GM18858 (cell line): ENCODE measurements at regions not wholly inside any gene's neighbourhood (a gene's known extent, or its start where the extent isn't known, plus 50 kb on each side); places are given as distances from the start of the nearest gene placed in this dataset.
"Not testable (repeated sequence)": the region's sequence is repeated elsewhere in the genome, so short reads cannot be mapped to it uniquely, and the experiment has no call there.

Source experiments
- ATAC-seq: cut with Tn5 transposase; IDR thresholded peaks from one replicate; pipeline ENCODE4 v1.9.1; 2021; ENCODE audit not compliant: unreplicated experiment

DNA sequence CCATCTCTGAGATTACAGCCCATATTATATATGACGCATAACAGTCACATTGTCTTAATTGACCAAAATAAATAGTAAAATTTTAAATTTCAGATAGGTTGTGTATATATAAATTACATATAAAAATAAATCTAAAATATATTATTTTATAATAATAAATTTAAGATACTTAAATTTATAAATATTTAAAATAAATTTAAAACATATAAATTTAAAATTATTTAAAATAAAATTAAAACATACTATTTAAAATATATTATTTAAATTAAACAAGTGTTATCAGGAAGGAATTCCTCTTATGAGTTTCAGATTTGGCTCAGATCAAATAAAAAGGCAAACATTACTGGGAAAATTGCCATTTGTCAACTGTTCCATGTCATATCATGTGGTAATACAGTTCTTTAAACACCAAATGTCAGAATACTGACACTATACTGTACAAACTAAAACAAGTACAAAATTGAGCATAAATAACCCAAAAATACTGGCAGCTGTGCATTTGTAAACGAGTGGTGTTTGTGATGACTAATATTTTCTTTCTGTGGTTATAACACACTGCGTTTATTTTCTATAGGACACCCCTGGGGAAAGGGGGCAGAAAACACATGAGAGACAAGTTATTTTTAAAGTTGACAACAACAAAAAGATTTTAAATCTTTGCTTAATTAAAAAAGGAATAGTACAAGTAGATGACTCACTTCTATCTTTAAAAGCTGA, 71.3 kb upstream of the DGKB start:
- peak; percentile 73 for ATAC-seq

DNA sequence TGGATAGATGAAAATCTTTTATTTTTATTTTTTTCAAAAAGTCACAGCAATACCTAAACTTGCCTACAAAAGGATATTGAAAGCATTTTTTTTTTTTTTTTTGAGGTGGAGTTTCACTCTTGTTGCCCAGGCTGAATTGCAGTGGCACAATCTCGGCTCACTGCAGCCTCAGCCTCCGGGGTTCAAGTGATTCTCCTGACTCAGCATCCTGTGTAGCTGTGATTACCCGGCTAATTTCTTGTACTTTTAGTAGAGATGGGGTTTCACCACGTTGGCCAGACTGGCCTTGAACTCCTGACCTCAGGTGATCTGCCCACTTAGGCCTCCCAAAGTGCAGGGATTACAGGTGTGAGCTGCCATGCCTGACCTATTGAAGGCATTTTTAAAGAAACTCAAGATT, 69.1 kb upstream of the DGKB start:
- ATAC-seq = not testable (repeated sequence)

DNA sequence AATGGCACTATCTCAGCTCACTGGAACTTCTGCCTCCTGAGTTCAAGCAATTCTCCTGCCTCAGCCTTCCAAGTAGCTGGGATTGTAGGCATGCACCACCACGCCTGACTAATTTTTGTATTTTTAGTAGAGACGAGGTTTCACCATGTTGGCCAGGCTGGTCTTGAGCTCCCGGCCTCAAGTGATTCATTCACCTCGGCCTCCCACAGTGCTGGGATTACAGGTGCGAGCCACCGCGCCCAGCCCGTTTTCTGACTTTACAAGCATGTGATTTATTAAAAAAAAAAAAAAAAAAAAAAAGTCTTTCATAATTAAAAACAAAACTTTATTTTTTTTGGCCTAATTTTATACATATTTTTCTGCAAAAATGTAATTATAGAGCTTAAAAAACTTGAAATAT, 64.8 kb upstream of the DGKB start:
- ATAC-seq = not testable (repeated sequence)

DNA sequence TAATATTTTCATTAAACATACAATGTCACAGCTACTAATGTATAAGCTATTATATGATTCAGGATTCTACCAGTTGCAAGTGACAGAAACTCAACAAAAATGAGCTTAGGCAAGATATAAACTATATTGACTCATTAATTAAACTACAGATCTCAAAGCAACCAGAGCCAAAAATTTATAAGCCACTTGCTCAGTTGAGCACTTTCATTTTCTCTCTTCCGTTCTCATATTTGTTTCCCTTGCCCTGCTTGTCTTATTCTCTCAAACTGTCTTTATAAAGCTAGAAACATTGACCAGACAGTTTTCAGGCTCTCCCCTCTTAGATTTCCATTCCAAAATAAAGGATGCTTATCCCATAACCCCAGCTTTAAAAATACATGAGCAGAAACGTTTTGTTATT, 60.2 kb upstream of the DGKB start:
- no peak for ATAC-seq

DNA sequence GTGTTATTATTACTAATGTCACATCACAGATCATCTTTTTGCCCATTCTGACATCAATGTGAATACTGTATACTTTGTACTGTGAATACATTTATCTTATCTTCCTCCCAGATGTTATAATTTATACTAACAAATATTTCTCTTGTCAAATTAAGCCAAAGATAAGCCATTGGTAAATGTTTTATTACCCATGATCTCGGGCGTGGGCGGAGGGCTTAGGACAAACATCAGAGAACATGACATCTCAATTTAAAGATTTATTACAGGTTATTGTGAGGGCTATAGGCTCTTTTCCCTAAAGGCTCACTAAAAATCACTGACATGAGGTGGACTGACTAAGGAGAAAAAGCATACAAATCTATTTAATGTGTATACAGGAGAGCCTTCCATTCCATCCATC, 58.2 kb upstream of the DGKB start:
- ATAC-seq = no peak

DNA sequence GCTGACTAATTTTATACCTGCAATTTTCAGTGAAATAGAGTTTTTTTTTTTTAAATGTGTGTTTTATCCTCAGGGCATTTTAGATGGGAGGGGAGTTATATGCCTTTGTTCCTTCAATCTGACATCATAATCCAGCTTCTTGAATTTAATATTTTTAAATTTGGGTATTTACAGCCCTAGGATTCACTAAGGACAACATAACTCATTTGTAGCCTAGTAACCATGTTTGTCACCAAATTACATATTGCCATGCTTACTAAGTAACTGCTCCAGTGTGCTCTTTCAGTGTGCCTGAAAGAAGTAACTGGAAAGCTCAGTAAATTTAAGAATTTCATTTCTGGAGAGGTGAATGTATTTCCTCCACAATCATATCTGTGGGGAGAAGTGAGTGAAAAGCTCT, 56.8 kb upstream of the DGKB start:
- ATAC-seq = no peak

DNA sequence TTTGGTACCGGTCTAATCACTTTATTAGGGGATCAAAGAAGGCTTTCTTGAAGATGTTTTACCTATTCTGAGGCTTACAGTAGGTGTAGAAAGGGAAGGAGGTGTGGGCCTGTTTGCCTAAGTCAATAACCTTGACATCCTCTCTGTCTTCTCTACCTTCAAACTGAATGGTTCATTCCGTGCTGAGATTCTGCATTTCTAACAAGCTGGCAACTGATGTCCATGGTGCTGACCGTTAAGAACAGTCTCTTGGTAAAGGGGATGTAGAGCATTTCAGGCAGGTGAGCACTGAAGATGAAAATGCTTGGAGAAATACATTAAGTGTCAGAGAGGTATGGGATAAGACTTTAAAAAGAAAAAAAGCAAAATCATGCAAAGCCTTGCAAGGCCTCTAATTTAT, 51.5 kb upstream of the DGKB start:
- no peak for ATAC-seq
